ENCODE measurements at regions not wholly inside any gene's neighbourhood (a gene's known extent, or its start where the extent isn't known, plus 50 kb on each side); places are given as distances from the start of the nearest gene placed in this dataset.
"Not testable (repeated sequence)": the region's sequence is repeated elsewhere in the genome, so short reads cannot be mapped to it uniquely, and the experiment has no call there.

DNA sequence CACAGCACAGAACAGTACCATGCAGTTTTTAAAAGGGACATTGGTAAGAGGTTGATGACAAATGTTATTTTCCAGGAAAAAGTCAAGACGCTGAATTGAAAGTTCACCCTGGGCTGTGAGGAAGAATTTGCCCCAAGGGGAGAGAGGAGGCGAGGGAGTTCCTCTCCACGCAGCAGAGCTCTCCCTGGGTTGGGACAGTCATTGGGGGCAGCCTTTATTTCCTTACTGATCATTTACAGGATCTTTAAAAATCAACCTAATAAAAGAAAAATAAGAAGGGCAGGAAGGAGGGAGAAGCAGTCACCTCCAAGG lies 49.9 kb upstream of the WNT7B start:
- DNase-seq (ENCODE audit: insufficient read length, low spot score) (no peak), FAIRE-seq (no peak)

- FAIRE-seq (no peak), DNase-seq (ENCODE audit: insufficient read length, low spot score) (no peak)
These were observed 50.5 kb upstream of the WNT7B start for GRCh38 chr22:46027211-46028105.

DNA sequence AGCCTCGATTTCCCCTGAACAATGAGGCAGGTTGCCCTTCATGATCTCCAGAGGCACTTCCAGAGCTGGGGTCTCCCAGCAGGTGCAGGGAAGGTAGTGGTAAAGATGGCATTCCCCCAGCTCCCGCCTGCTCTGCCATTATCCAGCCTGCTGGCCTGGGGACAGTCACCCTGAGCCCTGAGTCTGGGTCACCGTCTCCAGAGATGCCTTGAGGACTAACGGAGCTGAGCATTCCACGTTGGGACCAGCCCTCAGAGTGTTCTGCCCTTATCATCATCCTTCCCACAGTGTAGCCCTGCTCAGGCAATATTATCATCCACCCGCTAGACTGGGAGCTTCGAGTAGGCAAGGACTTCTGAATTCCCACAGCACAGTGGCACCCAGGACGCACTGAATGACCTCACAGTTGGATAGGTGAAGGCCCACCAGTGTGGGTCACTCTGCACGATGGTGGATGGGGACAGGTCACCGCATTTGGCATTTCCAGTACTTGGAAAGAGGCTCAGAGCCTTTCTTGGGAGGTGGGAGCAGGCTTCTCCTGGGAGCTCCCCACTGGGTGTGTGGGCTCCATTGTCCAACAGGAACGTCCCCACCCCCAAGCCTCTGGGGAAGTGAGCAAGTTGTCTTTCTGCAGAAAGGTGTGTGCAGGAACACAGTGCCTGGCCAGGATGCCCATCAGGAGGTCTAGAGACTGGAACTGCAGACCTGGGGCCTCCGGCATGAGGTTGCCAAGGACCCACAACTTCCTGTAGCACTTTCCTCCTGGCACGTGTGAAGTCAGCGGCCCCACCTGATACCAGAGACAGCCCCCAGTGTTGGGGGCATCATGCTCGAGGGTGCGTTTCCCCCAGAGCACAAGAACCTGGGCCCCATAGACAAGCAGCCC lies 51.4 kb upstream of the WNT7B start:
- DNase-seq (ENCODE audit: insufficient read length, low spot score) (no peak), FAIRE-seq (no peak)

DNA sequence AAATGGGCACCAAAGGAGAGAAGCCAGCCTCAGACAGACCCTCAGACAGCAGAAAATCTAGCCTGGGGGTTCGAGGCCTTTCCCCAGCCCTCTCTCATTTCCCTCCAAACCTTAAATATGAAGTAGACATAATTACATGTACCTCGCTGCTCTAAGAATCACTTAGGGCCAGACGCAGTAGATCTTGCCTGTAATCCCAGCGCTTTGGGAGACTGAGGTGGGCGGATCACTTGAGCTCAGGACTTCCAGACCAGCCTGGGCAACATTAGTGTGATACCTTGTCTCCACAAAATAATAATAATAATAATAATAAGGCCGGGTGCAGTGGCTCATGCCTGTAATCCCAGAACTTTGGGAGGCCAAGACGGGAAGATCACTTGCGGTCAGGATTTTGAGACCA lies 52.1 kb upstream of the WNT7B start:
- DNase-seq (ENCODE audit: insufficient read length, low spot score) (no peak), FAIRE-seq (no peak)

DNA sequence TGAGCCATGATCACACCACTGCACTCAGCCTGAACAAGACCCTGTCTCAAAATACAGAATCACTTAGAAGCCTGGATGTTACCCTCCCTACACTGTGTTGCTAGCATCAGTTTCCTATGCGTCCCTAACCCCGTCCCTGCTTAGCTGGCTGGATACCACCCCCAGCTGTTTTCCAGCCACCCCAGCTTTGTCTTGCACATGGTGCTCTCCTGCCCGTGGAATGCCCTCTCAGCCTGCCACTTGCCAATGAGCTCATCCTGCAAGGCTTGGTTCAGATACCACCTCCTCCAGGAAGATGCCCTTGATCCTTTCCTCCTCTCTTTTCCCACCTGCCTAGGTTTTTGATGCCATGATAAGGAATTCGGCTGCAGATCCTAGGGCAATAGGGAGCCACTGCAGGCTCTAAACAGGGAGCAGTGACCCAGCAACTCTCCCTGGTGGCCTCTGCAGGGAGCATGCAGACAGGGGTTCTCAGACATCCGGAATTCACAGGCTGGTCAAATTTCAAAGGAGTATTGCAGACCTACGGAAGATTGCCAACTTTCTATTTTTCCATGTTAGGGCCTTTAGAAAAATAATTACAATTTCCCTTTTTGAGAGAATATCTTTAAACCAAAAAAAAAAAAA lies 52.7 kb upstream of the WNT7B start:
- no peak for FAIRE-seq

DNA sequence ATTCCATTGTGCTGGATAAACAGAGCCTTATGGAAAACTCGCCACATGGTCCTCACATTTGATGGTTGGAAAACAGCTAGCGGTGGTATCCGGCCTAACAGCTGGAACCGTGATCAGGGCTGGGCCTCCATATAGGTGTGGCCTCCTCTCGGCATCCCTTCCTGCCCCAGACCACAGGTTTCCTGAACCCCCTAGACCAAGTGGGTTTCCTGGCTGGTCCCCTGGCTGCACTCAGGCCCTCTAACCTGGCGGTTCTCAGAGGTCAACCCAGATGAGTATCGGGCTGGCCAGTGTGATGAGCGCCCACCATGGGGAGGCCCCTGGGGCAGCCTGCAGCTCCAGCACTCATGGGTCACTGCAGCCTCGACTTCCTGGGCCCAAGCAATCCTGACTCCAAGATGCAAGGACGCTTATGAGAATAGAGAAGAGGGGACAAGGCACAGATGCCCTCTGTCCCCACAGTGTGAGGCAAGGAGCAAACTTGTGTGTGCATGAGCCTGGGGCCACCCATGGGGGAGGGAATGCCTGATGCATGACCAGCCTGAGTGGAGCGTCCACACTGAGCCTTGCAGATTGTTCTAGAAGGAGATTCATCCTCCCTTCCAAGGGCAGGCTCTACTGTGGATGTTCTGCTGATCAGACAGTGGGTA lies 53.4 kb upstream of the WNT7B start:
- FAIRE-seq, result no peak

More for the DNA sequence above, 52.7 kb upstream of the WNT7B start:
- no peak for DNase-seq (ENCODE audit: insufficient read length, low spot score)

DNA sequence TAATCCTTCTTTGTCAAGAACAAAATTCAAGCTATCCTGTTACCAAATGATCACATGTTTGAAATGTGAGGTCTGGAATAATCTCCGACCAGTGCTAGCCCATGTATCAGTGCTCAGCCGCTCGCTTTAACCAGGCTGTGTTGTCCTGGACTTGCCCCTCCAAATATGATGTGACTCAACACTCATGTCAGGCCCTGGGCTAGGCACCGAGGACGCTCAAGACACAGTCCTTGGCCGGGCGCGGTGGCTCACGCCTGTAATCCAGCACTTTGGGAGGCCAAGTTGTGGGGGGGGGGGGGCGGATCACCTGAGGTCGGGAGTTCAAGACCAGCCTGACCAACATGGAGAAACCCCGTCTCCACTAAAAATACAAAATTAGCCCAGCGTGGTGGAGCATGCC lies 54.1 kb upstream of the WNT7B start:
- DNase-seq (ENCODE audit: insufficient read length, low spot score), result no peak
- no peak for FAIRE-seq

More for the DNA sequence above, 53.4 kb upstream of the WNT7B start:
- no peak for DNase-seq (ENCODE audit: insufficient read length, low spot score)

- no peak for FAIRE-seq
- no peak for DNase-seq (ENCODE audit: insufficient read length, low spot score)
These were observed 54.6 kb upstream of the WNT7B start for GRCh38 chr22:46031557-46031956.

DNA sequence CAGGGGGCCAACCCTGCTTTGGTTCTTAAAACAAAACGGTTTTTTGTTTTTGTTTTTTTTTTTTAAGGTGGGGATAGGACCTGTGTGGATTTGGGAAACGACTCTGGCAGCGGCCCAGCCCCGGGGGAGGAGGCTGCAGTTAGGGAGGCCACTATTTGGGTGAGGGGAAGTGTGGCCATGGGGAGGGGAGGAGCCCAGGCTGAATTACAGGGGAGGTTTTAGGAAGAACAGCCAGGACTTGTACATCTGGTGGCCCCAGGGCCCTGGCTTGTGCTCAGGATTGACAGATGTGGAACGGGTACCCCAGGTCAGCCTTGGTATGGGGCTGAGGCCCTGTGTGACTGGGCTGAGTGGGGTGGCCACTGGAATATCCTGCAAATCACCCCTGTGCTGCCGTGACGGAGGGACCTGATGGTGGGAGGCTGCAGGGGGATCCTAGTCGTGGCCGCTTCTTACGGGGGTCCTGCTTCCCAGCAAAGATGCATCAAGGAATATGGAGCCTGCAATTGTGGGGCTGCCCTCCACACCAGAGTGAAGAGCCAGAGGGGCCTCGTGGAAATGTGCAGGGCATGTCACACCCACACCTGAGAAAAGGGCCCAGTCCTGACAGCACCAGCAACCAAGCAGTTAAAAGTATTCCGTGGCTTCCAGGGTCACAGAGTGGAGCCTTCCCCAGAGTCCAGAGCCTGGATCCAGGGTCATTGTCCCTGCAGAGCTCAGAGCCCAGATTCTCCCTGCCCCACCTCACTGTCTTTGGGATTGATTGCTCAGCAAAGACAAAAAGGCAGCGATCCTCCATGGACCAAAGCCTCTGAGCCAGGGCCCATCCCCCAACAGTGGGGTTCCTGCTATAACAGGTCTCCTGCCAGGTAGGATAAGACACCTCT lies 55.2 kb upstream of the WNT7B start:
- no peak for DNase-seq (ENCODE audit: insufficient read length, low spot score)
- no peak for FAIRE-seq

DNA sequence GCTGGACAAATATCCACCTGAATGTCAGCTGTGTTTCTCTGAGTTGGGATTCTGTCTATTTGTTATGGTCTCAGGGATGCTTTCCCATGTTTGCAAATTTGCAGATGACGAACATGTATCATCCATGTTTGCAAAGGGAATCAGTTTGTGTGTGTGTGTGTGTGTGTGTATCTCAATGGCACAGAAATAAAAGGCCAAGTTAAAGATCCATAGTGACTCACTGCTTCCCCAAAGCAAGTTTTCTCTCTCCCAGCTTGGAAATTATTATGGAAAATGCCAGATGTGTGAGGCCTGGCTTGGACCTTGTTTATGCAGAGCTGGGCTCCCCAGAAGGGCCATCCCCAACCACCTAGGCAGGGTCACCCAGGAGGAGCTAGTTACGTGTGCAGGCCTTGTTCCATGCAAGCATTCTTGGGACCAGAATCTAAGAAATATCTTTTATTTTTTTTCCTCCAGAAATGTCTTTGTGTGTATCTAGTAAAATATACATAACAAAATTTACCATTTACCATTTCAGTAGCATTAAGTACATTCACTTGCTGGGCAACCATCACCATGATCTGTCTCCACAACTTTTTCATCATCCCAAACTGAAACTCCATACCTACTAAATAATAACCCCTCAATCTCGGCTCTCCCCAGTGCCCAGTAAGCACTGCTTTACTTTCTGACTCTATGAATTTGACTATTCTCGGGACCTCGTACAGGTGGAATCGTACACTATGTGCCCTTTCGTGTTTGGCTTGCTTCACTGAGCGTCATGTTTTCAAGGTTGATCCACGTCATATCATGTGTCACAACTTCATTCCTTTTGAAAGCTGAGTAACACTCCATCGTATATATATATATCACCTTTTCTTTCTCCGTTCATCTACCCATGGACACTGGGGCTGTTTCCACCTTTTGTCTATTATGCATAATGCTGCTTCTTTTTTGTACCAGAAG lies 56.6 kb upstream of the WNT7B start:
- FAIRE-seq (no peak), DNase-seq (ENCODE audit: insufficient read length, low spot score) (no peak)

DNA sequence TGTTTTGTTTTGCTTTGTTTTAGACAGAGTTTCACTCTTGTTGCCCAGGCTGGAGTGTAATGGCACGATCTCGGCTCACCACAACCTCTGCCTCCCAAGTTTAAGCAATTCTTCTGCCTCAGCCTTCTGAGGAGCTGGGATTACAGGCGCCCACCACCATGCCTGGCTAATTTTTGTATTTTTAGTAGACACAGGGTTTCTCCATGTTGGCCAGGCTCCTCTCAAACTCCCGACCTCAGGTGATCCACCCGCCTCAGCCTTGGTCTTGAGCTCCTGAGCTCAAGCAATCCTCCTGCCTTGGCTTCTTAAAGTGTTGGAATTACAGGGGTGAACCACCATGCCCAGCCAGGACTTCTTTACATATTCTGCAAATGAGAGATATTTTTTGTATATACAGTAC lies 57.5 kb upstream of the WNT7B start:
- not testable (repeated sequence) for DNase-seq (ENCODE audit: insufficient read length, low spot score); FAIRE-seq

DNA sequence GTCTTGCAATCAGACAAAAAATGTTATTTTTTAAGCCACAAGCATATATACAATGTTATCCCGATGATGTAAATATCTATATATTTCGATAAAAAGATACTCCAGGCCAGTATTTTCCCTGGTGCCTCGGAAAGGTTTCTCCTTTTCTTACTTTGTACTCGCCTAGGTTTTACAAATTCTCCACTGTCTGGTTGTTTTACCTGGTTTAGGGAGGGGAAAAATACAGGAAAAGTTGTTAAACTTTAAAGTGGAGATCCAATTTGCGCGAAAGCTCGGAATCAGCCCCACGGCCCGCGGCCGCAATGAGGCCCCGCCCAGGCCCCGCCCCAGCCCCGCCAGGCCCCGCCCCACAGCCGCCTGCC lies 58.4 kb upstream of the WNT7B start:
- DNase-seq (ENCODE audit: insufficient read length, low spot score) (no peak), FAIRE-seq (no peak)

DNA sequence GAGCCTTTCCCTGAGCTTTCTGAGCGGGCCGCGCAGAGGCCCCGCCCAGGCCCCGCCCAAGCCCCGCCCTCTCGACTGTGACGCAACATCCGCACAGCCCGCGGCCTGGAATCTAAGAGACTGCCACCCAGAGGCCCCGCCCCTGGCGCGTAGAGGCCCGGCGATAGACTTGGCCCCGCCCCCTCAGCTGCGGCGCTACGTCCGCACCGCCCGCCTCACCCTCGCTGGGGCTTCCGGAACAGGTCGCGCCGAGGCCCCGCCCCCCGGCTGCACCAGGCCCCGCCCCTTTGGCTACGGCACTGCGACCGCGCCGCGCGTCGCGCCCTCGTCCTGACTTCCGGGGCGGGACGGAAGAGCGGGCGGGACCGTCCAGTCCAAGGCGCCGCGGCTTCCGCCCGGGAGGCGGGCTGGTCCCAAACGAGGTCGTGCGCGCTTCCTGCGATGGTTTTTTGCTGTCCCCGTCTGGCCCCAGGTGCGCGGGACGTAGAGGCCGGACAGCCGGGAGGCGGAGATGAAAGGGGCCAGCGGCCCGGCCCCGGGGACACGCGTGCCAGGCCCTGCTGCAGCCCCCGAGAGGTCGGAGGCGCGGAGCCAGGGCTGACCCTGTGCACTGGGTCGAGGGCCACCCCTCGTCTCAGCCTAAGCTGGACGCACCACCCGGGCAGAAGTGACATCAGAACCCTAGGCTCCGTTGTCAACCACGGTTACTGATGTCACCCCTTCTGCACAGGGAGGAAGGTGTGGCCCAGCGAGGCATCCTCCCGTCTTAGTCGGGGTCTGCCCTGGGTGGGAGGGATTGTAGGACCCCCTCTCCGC lies 59.0 kb upstream of the WNT7B start:
- DNase-seq (ENCODE audit: insufficient read length, low spot score) (peak; percentile 96), FAIRE-seq (peak; percentile 96)

DNA sequence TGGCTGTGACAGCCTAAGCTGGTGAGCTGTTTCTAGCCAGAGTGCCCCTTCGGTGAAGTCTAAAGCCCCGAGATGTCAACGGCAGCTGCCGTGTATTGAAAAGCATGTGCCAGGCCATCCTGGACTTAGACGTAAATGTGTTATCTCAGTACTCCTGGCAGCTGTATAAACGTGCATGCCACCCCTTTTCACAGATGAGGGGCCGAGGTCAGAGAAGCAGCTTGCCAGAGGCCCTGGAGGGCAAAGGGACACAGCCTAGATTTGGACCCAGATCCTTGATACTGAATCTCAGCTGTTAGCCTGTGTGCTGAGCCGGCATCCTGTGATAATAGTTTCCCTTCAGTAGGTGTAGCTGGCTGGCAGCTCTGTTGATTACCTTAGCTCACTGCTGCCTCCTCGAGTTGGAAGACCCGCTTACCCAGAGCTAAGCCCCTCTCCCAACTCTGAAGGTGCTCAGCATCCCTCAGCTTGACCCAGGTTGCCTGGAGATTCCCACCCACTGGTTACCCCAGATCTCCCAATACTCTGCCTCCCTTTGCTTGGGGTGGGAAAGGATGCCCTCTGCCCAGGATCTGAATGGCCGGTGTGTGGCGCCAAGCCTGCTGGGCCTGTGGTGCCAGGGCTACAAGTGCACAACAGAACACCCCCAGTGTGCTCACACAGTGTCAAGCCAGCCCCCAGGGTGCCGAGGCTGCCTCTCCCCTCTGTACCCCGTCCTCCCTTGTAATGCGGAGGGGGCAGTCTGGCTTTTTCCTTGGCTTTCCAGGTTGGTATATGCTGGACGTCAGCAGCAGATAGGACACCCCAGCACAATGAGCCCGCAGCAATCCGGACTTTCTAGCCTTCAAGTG lies 59.8 kb upstream of the WNT7B start:
- DNase-seq (ENCODE audit: insufficient read length, low spot score), result no peak
- peak; percentile 86 for FAIRE-seq

- no peak for DNase-seq (ENCODE audit: insufficient read length, low spot score)
- no peak for FAIRE-seq
These were observed 61.2 kb upstream of the WNT7B start for GRCh38 chr22:46038174-46038487.

GRCh38 chr22:46038516-46039430 lies 61.8 kb upstream of the WNT7B start:
- FAIRE-seq, result no peak
- no peak for DNase-seq (ENCODE audit: insufficient read length, low spot score)
